ENCODE measurements at regions not wholly inside any gene's neighbourhood (a gene's known extent, or its start where the extent isn't known, plus 50 kb on each side); places are given as distances from the start of the nearest gene placed in this dataset.

- TF ChIP-seq, protein P1, sequence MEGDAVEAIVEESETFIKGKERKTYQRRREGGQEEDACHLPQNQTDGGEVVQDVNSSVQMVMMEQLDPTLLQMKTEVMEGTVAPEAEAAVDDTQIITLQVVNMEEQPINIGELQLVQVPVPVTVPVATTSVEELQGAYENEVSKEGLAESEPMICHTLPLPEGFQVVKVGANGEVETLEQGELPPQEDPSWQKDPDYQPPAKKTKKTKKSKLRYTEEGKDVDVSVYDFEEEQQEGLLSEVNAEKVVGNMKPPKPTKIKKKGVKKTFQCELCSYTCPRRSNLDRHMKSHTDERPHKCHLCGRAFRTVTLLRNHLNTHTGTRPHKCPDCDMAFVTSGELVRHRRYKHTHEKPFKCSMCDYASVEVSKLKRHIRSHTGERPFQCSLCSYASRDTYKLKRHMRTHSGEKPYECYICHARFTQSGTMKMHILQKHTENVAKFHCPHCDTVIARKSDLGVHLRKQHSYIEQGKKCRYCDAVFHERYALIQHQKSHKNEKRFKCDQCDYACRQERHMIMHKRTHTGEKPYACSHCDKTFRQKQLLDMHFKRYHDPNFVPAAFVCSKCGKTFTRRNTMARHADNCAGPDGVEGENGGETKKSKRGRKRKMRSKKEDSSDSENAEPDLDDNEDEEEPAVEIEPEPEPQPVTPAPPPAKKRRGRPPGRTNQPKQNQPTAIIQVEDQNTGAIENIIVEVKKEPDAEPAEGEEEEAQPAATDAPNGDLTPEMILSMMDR (IDR thresholded peaks at IDR 0.05): no peak
- no peak for TF ChIP-seq POLR2AphosphoS5 (IDR thresholded peaks at IDR 0.05)
Observed at GRCh38 chr2:39922679-39923405, 143.8 kb upstream of the THUMPD2 start.
